SK-N-MC (cell line): ENCODE measurements at regions not wholly inside any gene's neighbourhood (a gene's known extent, or its start where the extent isn't known, plus 50 kb on each side); places are given as distances from the start of the nearest gene placed in this dataset.

Source experiments
- DNase-seq: peaks from one replicate; pipeline ENCODE4 v3.0.0-alpha.2; 2011; ENCODE audit warnings: low read depth, low spot score
- H3K27ac ChIP-seq: fragments of 200-600 bp; sonication (generic); 2 replicates; pipeline ENCODE4 v1.5.1; 2016; ENCODE audit warnings: mixed run types
- H3K36me3 ChIP-seq: fragments of 200-600 bp; sonication (generic); 2 replicates; pipeline ENCODE4 v1.6.1; 2017; ENCODE audit warnings: antibody characterized with exemption, low read length, mixed read lengths; ENCODE audit not compliant: insufficient read depth
- H3K4me3 ChIP-seq: fragments of 200-600 bp; sonication (generic); 2 replicates; pipeline ENCODE4 v1.5.1; 2016
- H3K9ac ChIP-seq: fragments of 200-600 bp; sonication (generic); 2 replicates; pipeline ENCODE4 v1.8.0; 2017; ENCODE audit warnings: mixed run types, mixed read lengths; ENCODE audit not compliant: insufficient read length
- H3K9me3 ChIP-seq: fragments of 200-600 bp; sonication (generic); 2 replicates; pipeline ENCODE4 v1.6.1; 2017; ENCODE audit warnings: low read depth, mild to moderate bottlenecking, antibody characterized with exemption, low read length, moderate library complexity, mixed read lengths
- EZH2 ChIP-seq: fragments of 200-600 bp; sonication (generic); IDR thresholded peaks from one replicate; pipeline ENCODE4 v1.6.1; 2017; ENCODE audit warnings: antibody characterized with exemption
- FOXP2 ChIP-seq: optimal IDR thresholded peaks from 2 replicates; pipeline ENCODE3; 2011; ENCODE audit warnings: mild to moderate bottlenecking, moderate library complexity; ENCODE audit not compliant: insufficient read depth; ENCODE audit errors: extremely low read length, control extremely low read depth
- POLR2AphosphoS5 ChIP-seq: IDR thresholded peaks from 2 replicates; pipeline ENCODE4 v1.6.1; 2012; ENCODE audit warnings: mild to moderate bottlenecking, low read depth, low read length, borderline replicate concordance

DNA sequence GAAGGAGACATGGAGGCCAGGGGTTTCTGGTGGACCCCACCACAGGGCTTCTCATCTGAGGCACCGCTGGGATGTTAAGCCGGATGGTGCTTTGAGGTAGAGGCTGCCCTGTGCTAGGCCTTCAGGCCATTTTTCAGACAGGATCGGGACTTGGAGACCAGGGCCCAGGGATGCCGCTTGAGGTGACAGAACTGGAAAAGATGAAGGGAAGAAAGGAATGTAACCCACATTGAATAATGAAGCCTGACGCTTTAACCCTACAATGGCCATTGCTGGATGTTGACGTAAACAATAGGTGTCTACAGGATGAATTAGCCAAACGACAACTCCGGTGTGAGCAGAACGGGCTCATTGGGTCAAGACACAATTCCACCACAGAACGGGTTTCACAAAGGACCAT is 62.5 kb downstream of the CEBPB start:
- TF ChIP-seq POLR2AphosphoS5 (no peak), FOXP2 (no peak), EZH2 (no peak)
- no peak overlapping the region for H3K27ac ChIP-seq
- H3K9ac ChIP-seq: no peak overlapping the region
- DNase-seq: no peak
- H3K9me3 ChIP-seq: no peaks in the 10 kb centered on the region
- no peaks in the 10 kb centered on the region for H3K36me3 ChIP-seq
- no peak overlapping the region for H3K4me3 ChIP-seq

DNA sequence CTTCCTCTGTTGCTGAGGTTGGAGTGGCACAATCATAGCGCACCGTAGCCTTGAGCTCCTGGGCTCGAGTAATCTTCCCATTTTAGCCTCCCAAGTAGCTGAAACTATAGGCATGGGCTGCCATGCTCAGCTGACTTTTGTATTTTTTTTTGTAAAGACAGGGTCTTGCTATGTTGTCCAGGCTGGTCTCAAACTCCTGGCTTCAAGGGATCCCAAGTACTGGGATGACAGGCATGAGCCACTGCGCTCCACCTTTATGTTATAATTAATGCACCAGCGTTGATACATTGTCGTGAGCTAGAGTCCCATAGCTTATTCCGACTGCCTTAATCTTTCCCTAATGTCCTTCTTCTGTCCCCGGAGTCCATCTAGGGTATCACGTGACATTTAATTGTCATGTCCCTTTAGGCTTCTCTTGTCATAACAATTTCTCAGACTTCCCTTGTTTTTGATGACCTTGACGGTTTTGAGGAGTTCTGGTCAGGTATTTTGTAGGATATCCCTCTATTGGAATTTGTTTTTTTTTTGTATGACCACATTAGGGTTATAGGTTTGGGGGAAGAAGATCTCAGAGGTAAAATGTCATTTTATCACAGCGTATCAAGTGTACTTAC is 63.9 kb downstream of the CEBPB start:
- Histone ChIP-seq H3K9ac (no peak overlapping the region), H3K27ac (no peak overlapping the region), H3K9me3 (no peaks in the 10 kb centered on the region), H3K4me3 (no peak overlapping the region), H3K36me3 (no peaks in the 10 kb centered on the region)
- DNase-seq: no peak
- TF ChIP-seq FOXP2: no peak
- TF ChIP-seq POLR2AphosphoS5: no peak
- no peak for TF ChIP-seq EZH2

DNA sequence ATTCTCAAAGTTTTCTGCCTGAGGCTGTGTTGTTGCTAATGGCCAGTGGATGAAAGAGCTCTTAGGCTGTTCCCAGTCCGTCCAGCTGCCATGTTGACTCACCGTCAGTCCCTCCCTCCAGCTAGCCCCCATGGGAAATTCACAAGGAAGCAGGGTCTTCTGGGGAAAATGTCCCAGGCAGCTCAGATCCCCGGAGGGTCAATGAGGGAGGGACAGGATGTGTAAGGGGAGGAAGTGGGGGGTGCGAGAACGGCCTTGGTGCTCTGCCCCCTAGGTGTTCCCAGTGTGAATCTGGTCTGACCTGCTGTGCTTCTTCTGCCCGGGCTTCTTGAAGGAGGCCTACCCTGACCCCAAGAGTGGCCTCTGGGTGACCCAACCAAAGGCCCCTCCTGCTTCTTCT is 65.9 kb downstream of the CEBPB start:
- no peak overlapping the region for H3K9ac ChIP-seq
- H3K9me3 ChIP-seq: no peaks in the 10 kb centered on the region
- no peak overlapping the region for H3K4me3 ChIP-seq
- no peak overlapping the region for H3K27ac ChIP-seq
- no peaks in the 10 kb centered on the region for H3K36me3 ChIP-seq
- no peak for DNase-seq
- TF ChIP-seq EZH2 (no peak), POLR2AphosphoS5 (no peak), FOXP2 (no peak)

DNA sequence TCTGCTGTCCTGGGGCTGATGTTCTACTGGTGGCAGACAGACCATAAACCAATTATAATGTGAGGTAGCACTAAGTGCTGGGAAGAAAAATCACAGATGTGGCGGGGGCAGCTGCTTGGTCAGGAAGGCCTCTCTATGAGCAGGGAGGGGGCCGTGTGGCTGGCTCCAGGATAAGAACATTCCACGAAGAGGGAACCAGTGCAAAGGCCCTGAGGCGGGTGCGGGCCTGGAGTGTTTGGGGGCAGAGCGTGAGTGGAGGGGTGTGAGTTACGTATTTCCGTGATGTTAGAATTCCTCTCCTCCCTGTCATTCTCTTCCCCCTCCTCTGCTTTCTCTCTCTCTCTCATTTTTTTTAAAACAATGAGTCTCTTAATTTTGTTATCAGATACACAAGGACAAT is 67.2 kb downstream of the CEBPB start:
- Histone ChIP-seq H3K36me3 (no peaks in the 10 kb centered on the region), H3K27ac (no peak overlapping the region), H3K9me3 (no peaks in the 10 kb centered on the region), H3K4me3 (no peak overlapping the region), H3K9ac (no peak overlapping the region)
- TF ChIP-seq FOXP2 (no peak), EZH2 (no peak), POLR2AphosphoS5 (no peak)
- DNase-seq: no peak

DNA sequence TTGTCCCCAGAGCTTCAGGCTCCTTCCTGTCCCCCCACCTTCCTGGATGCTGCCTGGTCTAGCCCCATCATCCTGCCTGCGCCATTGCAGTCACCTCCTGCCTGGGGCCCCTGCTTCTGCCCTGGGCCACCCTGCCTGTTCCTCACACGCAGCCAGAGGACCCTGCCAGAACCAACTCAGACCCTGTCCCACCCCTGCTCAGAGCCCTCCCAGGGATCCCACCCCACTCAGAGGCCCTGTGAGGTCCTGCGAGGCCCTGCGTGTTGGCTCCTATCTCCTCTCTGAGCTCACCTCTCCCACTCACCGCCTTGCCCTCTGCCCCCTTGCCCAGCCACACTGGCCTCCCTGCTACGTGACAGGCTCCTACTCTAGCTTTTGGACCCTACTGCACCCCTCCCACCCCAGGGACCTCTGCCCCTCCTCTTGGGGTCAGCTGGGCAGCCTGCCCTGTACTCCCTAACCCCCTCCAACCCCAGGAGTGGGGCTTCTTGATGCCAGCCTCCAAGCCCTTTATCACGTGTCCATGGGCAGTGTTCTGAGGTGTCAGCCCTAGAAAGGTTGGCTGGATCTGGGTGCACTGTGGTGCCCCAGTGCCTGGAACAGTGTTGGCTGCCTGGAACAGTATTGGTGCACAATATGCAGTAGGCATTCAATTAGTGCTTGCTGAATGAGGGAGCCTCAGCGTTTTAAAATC is 68.3 kb downstream of the CEBPB start:
- H3K27ac ChIP-seq: no peak overlapping the region
- no peak for TF ChIP-seq FOXP2
- TF ChIP-seq EZH2: no peak
- TF ChIP-seq POLR2AphosphoS5: no peak
- H3K9ac ChIP-seq: no peak overlapping the region
- H3K36me3 ChIP-seq: no peaks in the 10 kb centered on the region
- no peak overlapping the region for H3K4me3 ChIP-seq
- no peaks in the 10 kb centered on the region for H3K9me3 ChIP-seq
- DNase-seq: no peak

DNA sequence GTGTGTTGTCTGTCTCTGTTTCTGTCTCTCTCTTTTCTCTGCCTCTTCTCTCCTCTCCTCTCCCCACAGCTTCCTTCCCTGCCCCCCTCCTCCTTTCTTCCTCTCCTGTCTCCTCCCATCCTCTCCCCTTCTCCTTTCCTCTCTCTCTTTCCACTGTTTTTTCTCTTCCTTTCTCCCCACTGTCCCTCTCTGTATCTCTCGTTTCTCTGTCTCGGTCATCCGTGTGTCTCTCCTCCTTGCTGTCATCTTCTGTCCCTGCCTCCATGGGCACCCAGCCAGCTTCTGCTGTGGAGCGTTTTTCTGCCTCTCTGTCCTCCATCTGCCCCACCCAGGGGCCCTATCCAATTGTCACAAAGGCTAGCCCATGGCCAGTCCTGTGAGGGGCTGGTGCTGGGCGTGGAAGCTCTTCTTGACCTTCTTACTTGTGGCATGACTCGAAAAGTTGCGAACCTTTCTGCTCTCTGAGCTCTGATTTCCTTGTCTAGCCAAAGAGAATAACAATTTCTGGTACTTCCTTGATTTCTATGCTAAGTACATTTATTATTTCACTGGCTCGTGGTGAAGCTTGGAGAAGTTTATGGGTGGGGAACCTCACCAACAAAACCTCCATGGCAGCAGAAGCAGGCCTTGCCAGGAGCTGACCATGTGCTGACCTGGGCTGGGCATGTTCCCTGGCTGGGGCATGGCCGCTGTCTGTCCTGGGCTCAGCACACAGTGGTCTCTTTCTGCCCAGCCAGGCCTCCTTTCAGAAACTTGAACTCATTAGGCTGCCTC is 69.3 kb downstream of the CEBPB start:
- TF ChIP-seq EZH2 (no peak), POLR2AphosphoS5 (no peak), FOXP2 (no peak)
- DNase-seq: no peak
- Histone ChIP-seq H3K4me3 (no peak overlapping the region), H3K9ac (no peak overlapping the region), H3K27ac (no peak overlapping the region), H3K9me3 (no peaks in the 10 kb centered on the region), H3K36me3 (no peaks in the 10 kb centered on the region)

DNA sequence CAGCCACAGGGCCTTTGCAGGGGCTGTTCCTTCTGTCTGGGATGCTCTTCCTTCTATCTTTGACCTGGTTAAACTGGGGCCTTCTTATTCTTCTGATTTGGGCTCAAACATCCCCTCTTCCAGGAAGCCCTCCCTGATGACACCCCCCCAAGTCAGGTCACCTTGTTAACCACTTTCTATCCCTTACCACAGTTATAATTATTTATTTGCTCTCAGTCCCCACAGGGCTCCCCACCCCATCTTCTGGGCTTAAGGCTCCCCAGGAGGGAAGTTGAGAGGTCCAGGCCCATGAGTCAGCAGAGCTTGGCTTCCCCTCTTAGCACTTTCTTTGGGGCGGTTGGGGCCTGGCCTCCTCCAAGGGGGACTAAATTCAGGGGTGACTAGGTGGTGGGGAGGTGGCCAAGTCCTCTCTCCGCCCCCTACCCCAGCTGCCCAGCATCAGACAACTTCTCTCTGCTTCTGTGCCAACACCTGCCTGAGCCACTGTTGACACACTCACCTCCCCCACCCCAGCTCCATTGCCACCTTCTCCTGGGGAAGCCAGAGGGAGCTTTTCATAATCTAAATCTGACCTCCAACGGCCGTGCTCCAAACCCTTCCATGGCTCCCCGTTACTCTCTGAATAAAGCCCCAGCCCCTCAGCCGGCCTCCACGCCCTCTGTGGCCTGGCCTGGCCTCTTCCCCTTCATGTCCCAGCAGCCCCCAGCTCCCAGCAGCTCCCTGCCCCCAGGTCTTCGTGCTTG is 70.0 kb downstream of the CEBPB start:
- Histone ChIP-seq H3K9me3 (no peaks in the 10 kb centered on the region), H3K9ac (no peak overlapping the region), H3K27ac (no peak overlapping the region), H3K36me3 (no peaks in the 10 kb centered on the region), H3K4me3 (no peak overlapping the region)
- TF ChIP-seq EZH2 (no peak), FOXP2 (no peak), POLR2AphosphoS5 (no peak)
- no peak for DNase-seq

DNA sequence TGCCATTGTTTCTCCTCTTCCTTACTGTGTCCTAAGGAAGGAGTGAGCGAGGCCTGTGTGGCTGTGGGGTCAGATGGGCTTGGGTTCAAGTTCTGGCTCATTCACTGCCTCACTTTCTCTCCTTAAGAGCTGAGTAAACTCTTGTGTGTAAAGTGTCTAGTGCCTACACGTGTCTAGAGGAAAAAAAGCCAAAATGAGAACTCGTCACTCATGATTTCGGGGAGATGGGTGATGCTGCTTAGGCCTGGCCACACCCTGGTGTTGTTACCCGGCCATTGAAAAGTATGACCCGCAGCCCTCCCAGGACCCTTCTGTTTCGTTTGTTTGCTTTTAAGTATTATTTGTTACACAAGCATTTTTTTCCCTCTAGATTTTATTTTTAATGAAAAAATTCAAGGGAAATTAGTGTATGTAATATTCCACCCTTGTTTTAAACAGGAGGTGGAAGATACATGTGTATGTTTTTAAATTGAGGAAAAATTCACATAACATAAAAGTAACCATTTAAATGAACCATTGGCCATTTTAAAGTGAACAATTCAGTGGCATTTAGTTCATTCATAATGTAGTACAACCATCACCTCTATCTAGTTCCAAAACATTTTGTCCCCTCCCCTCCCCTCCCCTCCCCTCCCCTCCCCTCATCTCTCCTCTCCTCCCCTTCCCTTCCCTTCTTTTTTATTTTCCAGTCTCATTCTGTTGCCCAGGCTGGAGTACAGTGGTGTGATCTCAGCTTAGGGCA is 71.0 kb downstream of the CEBPB start:
- Histone ChIP-seq H3K4me3 (no peak overlapping the region), H3K36me3 (no peaks in the 10 kb centered on the region), H3K9me3 (no peaks in the 10 kb centered on the region), H3K9ac (no peak overlapping the region), H3K27ac (no peak overlapping the region)
- DNase-seq: no peak
- TF ChIP-seq EZH2 (no peak), POLR2AphosphoS5 (no peak), FOXP2 (no peak)
